SW480 (cell line): ENCODE measurements at regions not wholly inside any gene's neighbourhood (a gene's known extent, or its start where the extent isn't known, plus 50 kb on each side); places are given as distances from the start of the nearest gene placed in this dataset.
"Not testable (repeated sequence)": the region's sequence is repeated elsewhere in the genome, so short reads cannot be mapped to it uniquely, and the experiment has no call there.

Source experiments
- DNase-seq: peaks from one replicate; pipeline ENCODE4 v3.0.0-alpha.2; 2016; ENCODE audit warnings: low spot score

DNA sequence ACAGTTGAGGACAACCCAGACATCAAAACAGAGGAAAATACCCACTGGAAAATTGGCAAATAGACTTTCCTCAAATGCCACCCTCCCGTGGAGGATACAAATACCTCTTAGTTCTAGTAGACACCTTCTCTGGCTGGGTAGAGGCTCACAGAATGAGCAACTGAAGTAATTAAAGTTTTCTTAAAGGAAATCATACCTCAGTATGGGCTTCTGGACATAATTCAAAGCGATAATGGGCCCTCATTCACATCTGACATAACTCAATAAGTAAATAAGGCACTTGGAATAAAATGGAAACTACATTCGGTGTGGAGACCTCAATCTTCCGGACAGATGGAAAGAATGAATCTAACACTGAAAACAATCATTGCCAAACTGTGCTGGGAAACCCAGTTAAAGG lies 115.2 kb upstream of the PLCL2 start:
- DNase-seq, result no peak

DNA sequence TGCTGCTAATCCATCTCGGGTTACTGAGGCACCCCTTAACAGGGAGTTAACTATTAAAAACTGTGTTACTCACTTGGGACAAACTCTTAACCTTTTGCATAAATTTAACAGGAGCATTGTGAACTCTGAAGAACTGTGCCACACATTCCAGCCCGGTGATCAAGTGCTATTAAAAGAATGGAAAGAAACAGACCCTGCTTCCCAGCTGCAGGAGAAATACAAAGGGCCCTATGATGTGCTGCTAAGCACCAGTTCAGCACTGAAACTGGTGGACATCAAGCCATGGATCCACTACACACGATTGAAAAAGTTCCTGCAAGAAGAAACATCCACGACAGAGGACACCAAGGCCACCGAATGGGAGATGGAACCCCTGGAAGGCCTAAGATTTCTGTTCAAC lies 114.7 kb upstream of the PLCL2 start:
- no peak for DNase-seq

DNA sequence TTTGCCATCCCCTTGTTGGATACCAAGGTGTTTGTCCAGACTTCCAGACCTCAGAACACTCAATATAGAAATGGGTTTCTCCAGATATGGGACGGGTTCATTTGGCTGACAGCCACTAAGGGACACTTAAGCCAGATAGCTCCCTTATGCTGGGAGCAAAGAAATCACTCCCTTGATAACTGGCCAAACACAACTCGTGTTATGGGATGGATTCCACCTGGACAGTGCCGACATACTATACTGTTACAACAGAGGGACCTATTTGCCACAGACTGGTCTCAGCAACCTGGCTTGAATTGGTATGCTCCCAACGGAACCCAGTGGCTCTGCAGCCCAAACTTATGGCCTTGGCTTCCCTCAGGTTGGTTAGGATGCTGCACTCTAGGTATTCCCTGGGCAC lies 114.0 kb upstream of the PLCL2 start:
- no peak for DNase-seq

DNA sequence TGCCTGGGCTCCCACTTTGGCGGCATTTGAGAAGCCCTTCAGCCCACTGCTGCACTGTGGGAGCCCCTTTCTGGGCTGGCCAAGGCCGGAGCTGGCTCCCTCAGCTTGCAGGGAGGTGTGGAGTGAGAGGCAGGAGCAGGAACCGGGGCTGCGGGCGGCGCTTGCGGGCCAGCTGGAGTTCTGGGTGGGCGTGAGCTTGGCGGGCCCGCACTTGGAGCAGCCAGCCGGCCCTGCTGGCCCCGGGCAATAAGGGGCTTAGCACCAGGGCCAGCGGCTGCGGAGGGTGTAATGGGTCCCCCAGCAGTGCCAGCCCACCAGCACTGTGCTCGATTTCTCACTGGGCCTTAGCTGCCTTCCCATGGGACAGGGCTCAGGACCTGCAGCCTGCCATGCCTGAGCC lies 111.2 kb upstream of the PLCL2 start:
- DNase-seq, result not testable (repeated sequence)

DNA sequence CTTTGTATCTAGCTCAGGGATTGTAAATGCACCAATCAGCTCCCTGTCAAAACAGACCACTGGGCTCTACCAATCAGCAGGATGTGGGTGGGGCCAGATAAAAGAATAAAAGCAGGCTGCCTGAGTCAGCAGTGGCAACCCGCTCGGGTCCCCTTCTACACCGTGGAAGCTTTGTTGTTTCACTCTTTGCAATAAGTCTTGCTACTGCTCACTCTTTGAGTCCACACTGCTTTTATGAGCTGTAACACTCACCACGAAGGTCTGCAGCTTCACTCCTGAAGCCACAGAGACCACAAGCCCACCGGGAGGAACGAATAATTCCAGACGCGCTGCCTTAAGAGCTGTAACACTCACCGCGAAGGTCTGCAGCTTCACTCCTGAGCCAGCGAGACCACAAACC lies 110.2 kb upstream of the PLCL2 start:
- DNase-seq, result not testable (repeated sequence)

DNA sequence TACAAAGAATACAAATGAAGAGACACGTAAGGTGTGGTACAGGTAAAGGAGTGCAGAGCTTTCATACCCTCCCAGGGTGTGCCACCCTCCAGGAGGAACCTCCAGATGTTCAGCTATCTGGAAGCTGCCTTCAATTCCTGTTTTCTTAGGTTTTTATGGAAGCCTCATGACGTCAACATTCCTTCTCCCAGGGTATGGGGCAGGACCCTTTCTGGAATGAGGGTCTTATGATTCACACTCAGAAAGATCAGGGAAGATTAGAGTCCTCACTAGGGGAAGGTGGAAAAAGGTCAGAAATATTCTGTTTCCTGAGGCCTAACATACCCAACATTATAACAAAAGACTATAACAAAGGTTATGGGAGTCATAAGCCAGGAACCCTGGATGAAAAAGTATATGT lies 99.8 kb upstream of the PLCL2 start:
- DNase-seq, result no peak

DNA sequence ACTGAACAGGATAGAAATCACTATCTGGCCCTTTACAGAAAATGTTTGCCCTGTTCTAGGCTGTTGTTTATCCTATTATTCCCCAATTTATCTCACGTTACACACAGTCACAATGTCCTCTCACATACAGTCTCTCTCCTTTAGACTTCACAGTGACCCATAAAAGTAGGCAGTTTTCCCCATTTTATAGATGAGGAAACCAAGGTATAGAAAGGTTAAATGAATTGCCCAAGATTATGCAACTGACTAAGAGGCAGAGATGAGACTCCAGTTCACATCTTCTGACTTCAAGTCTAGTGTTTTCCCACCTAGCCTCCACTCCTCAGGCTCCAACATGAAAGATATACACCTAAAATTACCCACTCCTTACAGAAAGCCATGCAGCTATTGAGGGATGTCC lies 99.3 kb upstream of the PLCL2 start:
- DNase-seq, result no peak

DNA sequence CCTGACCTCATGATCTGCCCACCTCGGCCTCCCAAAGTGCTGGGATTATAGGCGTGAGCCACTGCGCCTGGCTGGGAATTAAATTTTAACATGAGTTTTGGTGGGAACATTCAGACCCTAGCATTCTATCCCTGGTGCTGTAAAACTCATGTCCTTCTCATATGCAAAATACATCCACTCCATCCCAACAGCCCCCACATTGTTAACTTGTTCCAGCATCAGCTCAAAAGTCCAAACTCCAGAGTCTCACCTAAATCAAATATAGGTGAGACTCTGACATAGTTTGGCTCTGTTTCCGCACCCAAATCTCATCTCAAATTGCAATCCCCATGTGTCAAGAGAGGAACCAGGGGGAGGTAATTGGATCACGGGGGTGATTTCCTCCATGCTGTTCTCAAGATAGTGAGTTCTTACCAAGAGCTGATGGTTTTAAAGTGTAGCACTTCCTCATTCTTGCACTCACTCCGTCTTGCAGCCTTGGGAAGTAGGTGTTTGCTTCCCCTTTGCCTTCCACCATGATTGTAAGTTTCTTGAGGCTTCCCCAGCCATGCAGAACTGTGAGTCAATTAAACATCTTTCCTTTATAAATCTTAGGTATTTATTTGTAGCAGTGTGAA lies 96.2 kb upstream of the PLCL2 start:
- DNase-seq, result no peak

DNA sequence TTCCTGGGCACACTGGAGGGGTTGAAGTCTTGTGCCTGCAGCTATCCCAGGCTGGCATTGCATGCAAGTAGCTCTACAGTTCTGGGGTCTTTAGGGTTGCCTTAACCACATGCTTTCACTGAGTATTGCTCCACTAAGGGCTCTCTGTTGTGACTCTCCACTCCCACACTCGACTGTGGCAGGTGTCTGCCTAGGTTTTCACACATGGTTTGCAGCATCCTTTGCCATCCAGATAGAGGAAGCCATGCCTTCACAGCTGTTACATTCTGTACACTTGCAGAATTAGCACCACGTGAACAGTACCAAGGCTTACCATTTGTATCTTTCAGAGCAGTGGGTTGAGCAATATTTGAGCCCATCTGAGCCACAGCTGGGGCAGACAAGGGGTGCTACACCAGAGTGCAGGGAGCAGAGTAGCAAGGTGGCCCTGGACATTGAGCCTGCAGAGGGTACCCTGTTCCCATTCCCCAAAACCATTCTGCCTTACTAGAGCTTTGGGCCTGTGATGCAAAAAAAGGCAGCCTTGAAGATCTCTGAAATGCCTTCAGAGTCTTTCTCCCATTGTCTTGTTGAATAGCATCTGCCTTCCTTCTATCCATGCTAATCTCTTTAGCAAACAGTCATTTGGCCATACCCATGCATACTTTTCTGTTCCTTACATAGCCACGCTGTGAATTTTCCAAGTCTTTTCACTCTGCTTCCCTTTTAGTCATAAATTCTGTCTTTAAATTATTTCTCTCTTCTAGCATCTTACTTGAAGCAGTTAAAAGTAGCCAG lies 95.2 kb upstream of the PLCL2 start:
- no peak for DNase-seq

DNA sequence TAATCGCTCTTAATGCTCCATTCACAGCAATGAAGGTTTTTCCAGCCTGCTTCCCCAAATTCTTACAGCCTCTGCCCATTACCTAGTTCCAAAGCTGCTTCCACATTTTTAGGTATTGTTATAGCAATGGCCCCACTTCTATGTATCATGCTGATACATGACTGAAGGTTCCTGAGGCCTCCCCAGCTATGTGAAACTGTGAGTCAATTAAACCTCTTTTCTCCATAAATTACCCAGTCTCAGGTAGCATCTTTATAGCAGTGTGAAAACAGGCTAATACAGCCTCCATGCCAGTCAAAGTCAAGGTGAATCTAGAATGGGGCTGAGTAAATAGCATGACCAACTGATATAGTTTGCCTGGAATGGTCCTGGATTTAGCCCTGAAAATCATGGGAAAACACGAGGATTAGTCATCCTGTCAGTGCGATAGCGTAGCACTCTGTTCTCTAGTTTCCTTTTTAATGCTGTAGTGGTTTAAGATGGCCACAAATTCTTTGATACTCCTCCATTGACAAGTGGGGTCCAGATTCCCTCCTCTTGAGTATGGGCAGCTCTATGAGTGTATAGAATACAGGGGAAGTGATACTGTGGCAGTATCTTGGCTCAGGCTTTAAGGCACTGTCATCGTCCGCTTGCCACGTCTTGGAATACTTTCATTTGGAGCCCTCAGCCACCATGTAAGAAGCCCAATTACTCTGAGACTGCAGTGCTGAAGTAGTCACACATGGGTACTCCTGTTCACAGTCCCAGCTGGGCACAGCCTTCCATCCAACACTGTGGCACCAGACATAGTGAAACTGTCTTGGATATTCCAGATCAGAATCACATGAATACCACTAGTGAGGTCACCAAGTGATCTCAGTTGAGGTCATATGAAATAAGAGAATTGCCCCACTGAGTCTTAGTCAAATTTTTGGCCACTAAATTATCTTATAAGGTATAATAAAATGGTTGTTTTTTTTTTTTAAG lies 94.0 kb upstream of the PLCL2 start:
- DNase-seq, result no peak

DNA sequence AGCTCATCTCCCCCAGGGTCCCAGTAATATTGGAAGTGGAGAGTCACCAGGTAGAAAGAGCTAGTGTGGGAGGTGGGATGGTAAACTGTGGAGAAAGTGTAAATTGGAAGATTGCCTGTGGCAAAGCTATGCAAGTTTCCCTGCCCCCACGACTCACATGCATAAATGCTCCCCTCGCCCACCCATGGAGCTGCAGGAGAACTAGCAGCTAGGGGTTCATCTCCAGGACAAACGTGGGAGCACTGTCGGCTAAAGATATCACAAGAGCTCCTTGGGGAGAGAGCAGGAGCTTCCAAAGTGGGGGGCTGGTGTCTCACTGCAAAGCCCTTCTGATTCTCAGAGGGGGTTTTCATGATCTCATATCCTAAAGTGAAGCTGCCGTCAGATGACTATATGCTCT lies 91.4 kb upstream of the PLCL2 start:
- no peak for DNase-seq

DNA sequence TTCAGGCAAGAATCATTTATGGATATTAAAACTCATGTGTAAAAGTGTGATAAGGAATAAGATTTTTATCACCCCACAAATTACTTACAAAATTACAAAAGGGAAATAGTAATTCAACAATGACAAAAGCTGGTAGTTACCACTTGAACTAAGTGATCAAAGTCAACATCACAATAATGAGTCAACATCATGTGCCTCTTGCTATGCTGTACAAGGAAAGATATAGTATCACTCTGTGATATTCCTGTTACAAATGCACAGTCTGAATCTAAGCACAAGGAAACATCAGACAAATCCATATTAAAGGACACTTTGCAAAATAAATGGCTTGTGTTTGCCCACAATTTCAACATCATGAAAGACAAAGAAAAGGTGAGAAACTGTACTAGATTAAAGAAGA lies 90.5 kb upstream of the PLCL2 start:
- no peak for DNase-seq

DNA sequence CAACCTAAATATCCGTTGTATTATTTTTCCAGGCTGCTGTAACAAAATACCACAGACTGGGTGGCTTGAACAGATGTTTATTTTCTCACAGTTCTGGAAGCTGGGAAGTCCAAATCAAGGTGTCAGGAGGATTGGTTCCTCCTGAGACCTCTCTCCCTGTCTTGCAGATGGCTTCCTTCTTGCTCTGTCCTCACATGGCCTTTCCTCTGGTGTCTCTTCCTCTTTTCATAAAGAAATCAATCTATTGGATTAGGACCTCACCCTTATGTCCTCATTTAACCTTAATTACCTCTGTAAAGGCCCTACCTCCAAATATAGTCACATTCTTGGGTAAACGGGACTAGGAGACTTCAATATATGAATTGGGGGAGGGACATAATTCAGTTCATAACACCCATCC lies 89.2 kb upstream of the PLCL2 start:
- DNase-seq, result no peak

DNA sequence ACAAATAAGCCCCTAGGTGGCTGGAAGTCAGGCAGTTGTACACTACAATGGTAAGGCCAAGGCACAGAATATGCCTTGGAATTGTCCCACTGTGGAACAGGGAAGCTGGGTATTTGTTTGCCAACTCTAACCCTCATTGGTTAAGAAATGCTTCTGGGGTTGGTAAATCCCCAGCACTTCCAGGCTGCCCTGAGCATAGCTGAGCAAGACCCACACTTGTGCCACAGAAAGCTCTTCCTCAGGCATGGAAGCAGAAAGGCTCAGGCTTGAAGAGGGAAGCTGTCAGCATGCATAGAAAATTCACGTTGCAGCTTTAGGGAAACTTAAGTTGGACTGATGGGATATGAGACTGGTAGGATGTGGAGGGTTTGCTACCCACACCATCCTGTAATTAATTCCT lies 86.9 kb upstream of the PLCL2 start:
- no peak for DNase-seq

DNA sequence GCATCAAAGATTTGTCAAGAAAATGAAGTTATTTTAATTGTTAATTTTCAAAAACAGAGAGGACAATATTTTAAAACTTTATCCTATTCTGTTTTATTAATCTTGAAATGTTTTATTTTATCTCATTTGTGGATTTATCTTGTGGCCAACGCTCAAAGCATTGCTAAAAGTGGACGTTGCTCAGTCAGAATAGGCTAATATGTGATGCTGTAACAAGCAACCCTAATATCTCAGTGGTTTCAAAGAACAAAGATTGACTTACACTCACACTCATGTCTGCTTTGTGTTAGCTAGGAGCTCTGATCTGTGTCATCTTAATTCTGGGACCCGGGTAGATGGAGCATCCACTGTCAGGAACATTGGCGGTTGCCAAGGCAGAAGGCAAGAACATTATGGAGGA lies 86.0 kb upstream of the PLCL2 start:
- no peak for DNase-seq

DNA sequence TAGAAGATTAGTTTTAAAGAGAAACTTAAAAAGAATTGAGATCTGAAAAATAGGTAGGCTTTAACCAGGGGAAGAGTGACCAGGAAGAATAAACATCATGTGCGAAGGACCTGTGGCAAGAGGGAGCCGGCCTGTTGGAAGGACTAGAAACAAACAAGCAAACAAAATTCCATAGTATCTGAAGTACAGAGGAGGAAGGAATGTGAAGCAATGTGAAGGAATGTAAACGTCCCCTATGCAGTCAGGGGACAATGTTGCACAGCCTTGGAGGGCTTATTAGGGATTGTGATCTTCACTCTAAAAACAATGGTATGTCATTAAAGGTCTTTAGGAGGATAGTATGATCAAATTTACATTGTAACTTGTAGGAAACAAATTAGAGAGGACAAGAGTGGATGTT lies 84.4 kb upstream of the PLCL2 start:
- no peak for DNase-seq

DNA sequence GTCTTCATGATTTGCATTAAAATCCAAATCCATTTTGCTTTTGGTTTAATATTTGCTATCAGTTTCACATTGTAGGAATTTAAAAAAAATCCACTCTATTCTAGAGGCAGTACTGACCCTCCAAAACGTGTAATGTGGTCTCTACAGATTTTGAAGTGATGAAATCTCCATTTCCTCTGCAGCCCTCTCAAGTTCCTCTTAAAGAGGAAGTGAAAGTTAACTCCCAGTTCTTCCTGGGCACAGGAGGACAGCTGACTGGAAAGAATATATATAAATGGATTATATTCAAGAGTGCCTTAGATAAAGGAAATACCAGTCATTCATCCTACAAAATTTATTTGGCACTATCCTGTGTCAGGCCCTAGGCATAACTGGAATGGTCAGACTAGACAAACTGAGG lies 83.5 kb upstream of the PLCL2 start:
- DNase-seq, result no peak

DNA sequence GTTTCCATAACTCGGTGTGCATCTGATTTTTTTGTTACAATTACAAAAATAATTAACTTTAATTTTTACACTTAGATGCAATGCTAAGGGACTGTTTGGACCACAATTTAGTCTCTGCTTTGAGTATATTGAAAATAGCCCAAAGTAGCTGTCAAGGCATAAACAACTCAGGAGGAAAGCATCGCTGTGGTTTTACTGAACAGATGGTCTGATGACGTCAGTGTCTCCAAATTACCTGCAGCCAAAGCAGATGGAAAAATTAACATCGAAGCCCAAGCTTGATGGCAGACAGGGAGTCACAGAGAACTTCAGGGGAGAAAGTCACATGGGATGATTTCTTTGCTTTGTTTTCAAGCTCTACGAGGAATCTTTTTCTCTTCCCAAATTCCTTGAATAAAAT lies 83.1 kb upstream of the PLCL2 start:
- no peak for DNase-seq

DNA sequence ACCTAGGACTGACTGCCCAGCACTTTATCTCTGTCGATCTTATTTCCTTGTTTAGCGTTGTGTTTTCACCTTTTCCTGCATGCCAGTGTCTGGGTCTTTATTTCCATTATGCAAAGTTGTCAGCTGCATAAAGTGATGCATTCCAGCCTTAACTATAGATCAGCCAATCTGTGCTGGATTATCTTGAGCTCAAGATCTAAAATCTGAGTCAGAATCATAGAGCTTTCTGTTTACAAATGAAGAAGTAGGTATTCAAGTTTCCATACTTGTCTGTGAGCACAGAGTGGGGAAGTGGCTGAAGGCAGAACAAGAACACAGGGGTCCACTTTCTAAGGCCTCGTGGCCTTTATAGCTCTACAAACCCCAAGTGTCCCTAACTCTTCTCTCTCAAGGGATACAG lies 82.4 kb upstream of the PLCL2 start:
- DNase-seq, result no peak

DNA sequence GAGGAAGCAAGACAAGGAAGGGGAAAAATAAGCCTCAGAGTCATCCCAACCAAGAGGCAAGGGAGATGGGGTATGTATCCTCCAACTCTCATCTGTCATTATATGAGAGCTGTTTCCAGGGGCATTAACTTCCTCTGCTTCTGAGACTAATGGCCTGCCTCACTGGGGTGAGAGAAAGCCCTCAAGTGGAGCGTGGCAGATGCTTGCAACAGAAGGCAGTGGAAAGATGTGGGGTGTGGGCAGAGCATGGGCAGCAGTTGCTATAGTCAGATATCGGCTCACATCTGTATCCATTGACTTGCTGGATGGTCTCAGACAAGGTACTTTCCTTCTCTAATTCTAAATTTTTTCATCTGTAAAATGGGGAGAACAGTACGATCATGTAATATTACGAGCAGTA lies 81.7 kb upstream of the PLCL2 start:
- DNase-seq, result no peak

DNA sequence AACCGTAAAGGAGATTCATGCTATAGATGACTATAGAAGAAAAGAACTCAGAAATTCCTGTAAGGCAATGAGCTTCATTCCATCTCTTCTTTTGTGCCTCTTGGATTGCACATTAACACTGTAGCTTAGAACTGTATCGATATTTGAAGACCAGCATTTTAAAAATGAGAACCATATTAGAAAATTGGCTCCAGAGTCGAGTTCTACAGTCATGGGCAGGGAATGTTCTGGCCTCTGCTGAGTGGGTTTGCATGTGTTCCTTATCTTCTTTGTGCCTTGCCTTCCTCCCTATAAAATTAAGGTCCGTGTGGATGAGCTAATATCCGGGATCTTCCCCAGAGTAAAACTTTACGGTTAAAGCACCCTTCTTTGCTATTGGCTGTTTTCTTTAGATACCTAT lies 77.4 kb upstream of the PLCL2 start:
- no peak for DNase-seq

DNA sequence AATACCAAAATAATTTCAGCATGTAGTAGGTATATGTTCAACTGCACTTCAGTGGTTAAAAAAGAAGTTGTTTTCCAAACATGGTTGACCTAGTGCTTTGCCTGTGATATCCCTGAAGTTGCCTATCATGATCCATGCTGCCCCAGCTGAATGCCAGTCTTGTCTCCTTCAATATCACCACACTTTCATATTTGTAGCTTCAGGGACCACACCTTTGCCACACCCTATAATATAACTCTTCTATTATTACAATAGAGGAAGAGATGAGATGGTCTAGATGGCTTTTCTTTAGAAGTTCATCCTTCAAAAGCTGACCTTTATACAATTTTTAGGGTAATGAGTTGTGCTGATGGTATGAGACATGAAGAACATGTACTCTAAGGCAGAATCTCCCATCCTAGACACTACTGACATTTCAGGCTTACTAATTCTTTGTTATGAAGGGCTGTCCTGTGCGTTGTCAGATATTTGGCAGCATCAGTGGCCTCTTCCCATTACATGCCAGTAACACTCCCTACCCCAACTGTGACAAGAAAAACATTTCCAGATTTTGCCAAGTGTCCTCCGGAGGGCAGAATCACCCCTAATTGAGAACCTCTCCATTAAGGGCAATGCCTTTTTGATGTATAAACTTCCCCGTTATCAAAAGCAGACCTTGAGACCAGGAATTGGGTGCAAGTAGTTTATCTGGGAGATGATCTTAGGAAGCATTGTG lies 76.2 kb upstream of the PLCL2 start:
- peak; percentile 9 for DNase-seq
